GM18858 (cell line): ENCODE measurements at regions not wholly inside any gene's neighbourhood (a gene's known extent, or its start where the extent isn't known, plus 50 kb on each side); places are given as distances from the start of the nearest gene placed in this dataset.
"Not testable (repeated sequence)": the region's sequence is repeated elsewhere in the genome, so short reads cannot be mapped to it uniquely, and the experiment has no call there.

Source experiments
- ATAC-seq: cut with Tn5 transposase; IDR thresholded peaks from one replicate; pipeline ENCODE4 v1.9.1; 2021; ENCODE audit not compliant: unreplicated experiment

- no peak for ATAC-seq
Measured at GRCh38 chr20:54324041-54324440, 116.2 kb downstream of the PFDN4 start.

- no peak for ATAC-seq
Measured at GRCh38 chr20:54324652-54325285, 116.9 kb downstream of the PFDN4 start.

GRCh38 chr20:54335299-54335698, 127.4 kb downstream of the PFDN4 start:
- ATAC-seq, result no peak

GRCh38 chr20:54337144-54337543, 129.3 kb downstream of the PFDN4 start:
- no peak for ATAC-seq

- ATAC-seq, result no peak
Measured at GRCh38 chr20:54339093-54339492, 131.2 kb downstream of the PFDN4 start.

GRCh38 chr20:54340206-54340605, 132.3 kb downstream of the PFDN4 start:
- ATAC-seq, result no peak

GRCh38 chr20:54340667-54341081, 132.8 kb downstream of the PFDN4 start:
- ATAC-seq, result no peak

- no peak for ATAC-seq
Measured at GRCh38 chr20:54342258-54342920, 133.0 kb upstream of the DOK5 start.

- no peak for ATAC-seq
Measured at GRCh38 chr20:54343099-54343498, 132.3 kb upstream of the DOK5 start.

- ATAC-seq, result no peak
Measured at GRCh38 chr20:54343634-54344033, 131.8 kb upstream of the DOK5 start.

- ATAC-seq, result no peak
Measured at GRCh38 chr20:54344832-54345231, 130.6 kb upstream of the DOK5 start.

GRCh38 chr20:54345301-54345724, 130.1 kb upstream of the DOK5 start:
- peak; percentile 59 for ATAC-seq

- ATAC-seq, result no peak
Measured at GRCh38 chr20:54345821-54346220, 129.6 kb upstream of the DOK5 start.

- ATAC-seq, result no peak
Measured at GRCh38 chr20:54346276-54346675, 129.1 kb upstream of the DOK5 start.

- no peak for ATAC-seq
Measured at GRCh38 chr20:54347166-54347833, 128.1 kb upstream of the DOK5 start.

GRCh38 chr20:54350415-54350814, 125.0 kb upstream of the DOK5 start:
- ATAC-seq, result no peak

- no peak for ATAC-seq
Measured at GRCh38 chr20:54351371-54352136, 123.8 kb upstream of the DOK5 start.

GRCh38 chr20:54352541-54352940, 122.9 kb upstream of the DOK5 start:
- ATAC-seq, result not testable (repeated sequence)

GRCh38 chr20:54353292-54353691, 122.1 kb upstream of the DOK5 start:
- ATAC-seq, result no peak

- ATAC-seq, result no peak
Measured at GRCh38 chr20:54355631-54356280, 119.6 kb upstream of the DOK5 start.

GRCh38 chr20:54356801-54357200, 118.6 kb upstream of the DOK5 start:
- no peak for ATAC-seq
